ENCODE measurements at regions not wholly inside any gene's neighbourhood (a gene's known extent, or its start where the extent isn't known, plus 50 kb on each side); places are given as distances from the start of the nearest gene placed in this dataset.

DNA sequence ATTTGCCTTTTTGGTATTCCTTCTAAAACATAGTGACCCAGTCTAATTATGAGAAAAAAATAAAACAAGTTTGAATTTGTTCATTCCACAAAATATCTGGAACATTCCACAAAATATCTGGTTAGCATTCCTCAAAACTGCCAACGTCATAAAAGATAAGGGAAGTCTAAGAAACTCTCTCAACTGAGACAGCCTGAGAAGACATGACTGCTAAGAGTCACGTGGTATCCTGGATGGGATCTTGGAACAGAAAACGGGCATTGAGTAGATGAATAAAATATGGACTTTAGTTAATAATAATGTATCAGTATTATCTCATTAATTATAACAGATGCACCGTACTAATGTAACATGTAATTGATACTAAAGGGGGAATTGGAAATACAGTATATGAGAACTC is 280.9 kb downstream of the ARAP2 start:
- TF ChIP-seq EP300 (IDR thresholded peaks at IDR 0.05) (no peak), POLR2A (IDR thresholded peaks at IDR 0.05) (no peak)
- TF ChIP-seq, protein P1, sequence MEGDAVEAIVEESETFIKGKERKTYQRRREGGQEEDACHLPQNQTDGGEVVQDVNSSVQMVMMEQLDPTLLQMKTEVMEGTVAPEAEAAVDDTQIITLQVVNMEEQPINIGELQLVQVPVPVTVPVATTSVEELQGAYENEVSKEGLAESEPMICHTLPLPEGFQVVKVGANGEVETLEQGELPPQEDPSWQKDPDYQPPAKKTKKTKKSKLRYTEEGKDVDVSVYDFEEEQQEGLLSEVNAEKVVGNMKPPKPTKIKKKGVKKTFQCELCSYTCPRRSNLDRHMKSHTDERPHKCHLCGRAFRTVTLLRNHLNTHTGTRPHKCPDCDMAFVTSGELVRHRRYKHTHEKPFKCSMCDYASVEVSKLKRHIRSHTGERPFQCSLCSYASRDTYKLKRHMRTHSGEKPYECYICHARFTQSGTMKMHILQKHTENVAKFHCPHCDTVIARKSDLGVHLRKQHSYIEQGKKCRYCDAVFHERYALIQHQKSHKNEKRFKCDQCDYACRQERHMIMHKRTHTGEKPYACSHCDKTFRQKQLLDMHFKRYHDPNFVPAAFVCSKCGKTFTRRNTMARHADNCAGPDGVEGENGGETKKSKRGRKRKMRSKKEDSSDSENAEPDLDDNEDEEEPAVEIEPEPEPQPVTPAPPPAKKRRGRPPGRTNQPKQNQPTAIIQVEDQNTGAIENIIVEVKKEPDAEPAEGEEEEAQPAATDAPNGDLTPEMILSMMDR (IDR thresholded peaks at IDR 0.05), result no peak
- Histone ChIP-seq H3K36me3 (no peaks in the 10 kb centered on the region), H3K27ac (no peak overlapping the region), H3K9me3 (no peaks in the 10 kb centered on the region), H3K4me1 (no peaks in the 10 kb centered on the region), H3K27me3 (no peaks in the 10 kb centered on the region), H3K4me3 (no peak overlapping the region)
- 79 to 80% methylated on average over 4 of the region's 4 CpGs for WGBS, 2 donors
- no peak for DNase-seq (ENCODE audit: low spot score in 2 of 2)

- WGBS, 2 donors, result 54 to 63% methylated on average over 5 of the region's 5 CpGs
- Histone ChIP-seq H3K27ac (no peak overlapping the region), H3K4me1 (no peaks in the 10 kb centered on the region), H3K4me3 (no peak overlapping the region), H3K36me3 (no peaks in the 10 kb centered on the region), H3K27me3 (no peaks in the 10 kb centered on the region), H3K9me3 (no peaks in the 10 kb centered on the region)
- DNase-seq (ENCODE audit: low spot score in 2 of 2), result no peak
- TF ChIP-seq, protein P1 (IDR thresholded peaks at IDR 0.05), result no peak
Observed at GRCh38 chr4:35963974-35964515, 280.3 kb downstream of the ARAP2 start.

DNA sequence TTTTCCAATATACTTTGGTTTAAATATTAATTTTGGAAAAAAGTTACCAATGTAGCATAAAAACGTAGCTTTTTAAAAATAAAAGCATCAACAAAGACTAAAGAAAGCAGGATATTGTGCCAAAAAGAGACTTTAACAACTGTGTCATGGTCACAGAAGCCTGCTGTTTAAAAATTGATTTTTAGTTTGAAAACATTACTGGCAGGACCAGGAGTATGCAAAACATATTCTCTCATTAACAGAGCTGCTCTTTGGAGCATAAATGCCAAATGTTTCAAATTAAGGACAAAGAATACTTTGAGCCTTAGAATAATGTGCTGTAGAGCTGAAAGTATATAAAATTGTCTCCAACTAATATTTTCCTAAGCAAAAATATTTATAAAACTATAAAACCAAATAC is 279.0 kb downstream of the ARAP2 start:
- H3K27ac ChIP-seq, result no peak overlapping the region
- DNase-seq (ENCODE audit: low spot score in 2 of 2), result no peak
- no peak overlapping the region for H3K4me3 ChIP-seq
- no peaks in the 10 kb centered on the region for H3K9me3 ChIP-seq
- H3K27me3 ChIP-seq, result no peaks in the 10 kb centered on the region
- H3K36me3 ChIP-seq, result no peaks in the 10 kb centered on the region
- WGBS, 2 donors, result 28 to 38% methylated on average over 1 of the region's 1 CpG
- TF ChIP-seq EP300 (IDR thresholded peaks at IDR 0.05) (no peak), POLR2A (IDR thresholded peaks at IDR 0.05) (no peak)
- TF ChIP-seq, protein P1 (IDR thresholded peaks at IDR 0.05), result no peak
- no peaks in the 10 kb centered on the region for H3K4me1 ChIP-seq

GRCh38 chr4:35966566-35966965 is 277.7 kb downstream of the ARAP2 start:
- Histone ChIP-seq H3K4me1 (no peaks in the 10 kb centered on the region), H3K27me3 (no peaks in the 10 kb centered on the region), H3K4me3 (no peak overlapping the region), H3K9me3 (no peaks in the 10 kb centered on the region), H3K36me3 (no peaks in the 10 kb centered on the region), H3K27ac (no peak overlapping the region)
- DNase-seq (ENCODE audit: low spot score in 2 of 2), result no peak
- no peak for TF ChIP-seq POLR2A (IDR thresholded peaks at IDR 0.05)
- no peak for TF ChIP-seq EP300 (IDR thresholded peaks at IDR 0.05)
- TF ChIP-seq, protein P1 (IDR thresholded peaks at IDR 0.05), result no peak

GRCh38 chr4:35970366-35970960 is 273.9 kb downstream of the ARAP2 start:
- no peaks in the 10 kb centered on the region for H3K27me3 ChIP-seq
- H3K4me1 ChIP-seq, result no peaks in the 10 kb centered on the region
- DNase-seq (ENCODE audit: low spot score in 2 of 2), result no peak
- no peak overlapping the region for H3K27ac ChIP-seq
- no peaks in the 10 kb centered on the region for H3K36me3 ChIP-seq
- TF ChIP-seq EP300 (IDR thresholded peaks at IDR 0.05), result no peak
- TF ChIP-seq, protein P1 (IDR thresholded peaks at IDR 0.05), result no peak
- no peak for TF ChIP-seq POLR2A (IDR thresholded peaks at IDR 0.05)
- H3K9me3 ChIP-seq, result no peaks in the 10 kb centered on the region
- 88 to 97% methylated on average over 1 of the region's 1 CpG for WGBS, 2 donors
- H3K4me3 ChIP-seq, result no peak overlapping the region
